ENCODE measurements at regions not wholly inside any gene's neighbourhood (a gene's known extent, or its start where the extent isn't known, plus 50 kb on each side); places are given as distances from the start of the nearest gene placed in this dataset.

GRCh38 chr3:140752499-140752898, 74.6 kb downstream of the TRIM42 start:
- no peaks in the 10 kb centered on the region for H3K79me2 ChIP-seq (ENCODE audit: control insufficient read depth, insufficient read depth, low read length)
- no peaks in the 10 kb centered on the region for H3K36me3 ChIP-seq (ENCODE audit: control insufficient read depth in 2 of 2, extremely low read depth in 1 of 2, insufficient read depth in 2 of 2, low read length in 2 of 2)
- H3K9ac ChIP-seq (ENCODE audit: control insufficient read depth, extremely low read depth, insufficient read depth, low read length), result no peak overlapping the region
- H3K9me3 ChIP-seq (ENCODE audit: control insufficient read depth, low read depth, low read length), result no peaks in the 10 kb centered on the region
- no peaks in the 10 kb centered on the region for H3K4me1 ChIP-seq (ENCODE audit: control insufficient read depth, extremely low read depth, insufficient read depth, low read length)
- H3K9me1 ChIP-seq (ENCODE audit: control insufficient read depth, extremely low read depth, insufficient read depth, low read length), result no peaks in the 10 kb centered on the region
- no peak overlapping the region for H3K4me2 ChIP-seq (ENCODE audit: control insufficient read depth, extremely low read depth, insufficient read depth, low read depth, low read length)
- no peak for DNase-seq (ENCODE audit: low read depth, low spot score)
- H3K4me3 ChIP-seq (ENCODE audit: control insufficient read depth in 2 of 3, extremely low read depth in 1 of 3, insufficient read depth in 2 of 3, low read depth in 1 of 3, low read length in 3 of 3), result no peak overlapping the region
- H2AFZ ChIP-seq (ENCODE audit: control insufficient read depth, low read length), result no peak overlapping the region
- TF ChIP-seq EZH2 (IDR thresholded peaks at IDR 0.05; ENCODE audit: low read length) (no peak), CTCF (optimal IDR thresholded peaks at IDR 0.05 in 1 of 3, IDR thresholded peaks at IDR 0.05 in 1 of 3, conservative IDR thresholded peaks at IDR 0.05 in 1 of 3; ENCODE audit: extremely low read depth in 1 of 3, insufficient read depth in 2 of 3, low read length in 3 of 3) (peak in 1 of 3 experiments; percentile 28)
- no peak for FAIRE-seq
- peaks cover 35% of the 10 kb centered on the region for H3K27me3 ChIP-seq (ENCODE audit: control insufficient read depth, extremely low read depth, insufficient read depth, low read length)
- no peak overlapping the region for H3K27ac ChIP-seq (ENCODE audit: control insufficient read depth, insufficient read depth, low read length)
- no peaks in the 10 kb centered on the region for H4K20me1 ChIP-seq (ENCODE audit: control insufficient read depth, extremely low read depth, insufficient read depth, low read length)
- dilution Hi-C loops (cut with MboI; ENCODE audit: extremely low pct_ligation_motif_present, low sequenced_read_pairs), result no loop called here

GRCh38 chr3:140753865-140754754, 76.2 kb downstream of the TRIM42 start:
- no peak for TF ChIP-seq EZH2 (IDR thresholded peaks at IDR 0.05; ENCODE audit: low read length)
- no peak for TF ChIP-seq CTCF (optimal IDR thresholded peaks at IDR 0.05 in 1 of 3, IDR thresholded peaks at IDR 0.05 in 1 of 3, conservative IDR thresholded peaks at IDR 0.05 in 1 of 3; ENCODE audit: extremely low read depth in 1 of 3, insufficient read depth in 2 of 3, low read length in 3 of 3)
- FAIRE-seq (peak; percentile 51), DNase-seq (ENCODE audit: low read depth, low spot score) (no peak)
- H3K27ac ChIP-seq (ENCODE audit: control insufficient read depth, insufficient read depth, low read length), result no peak overlapping the region
- H3K9ac ChIP-seq (ENCODE audit: control insufficient read depth, extremely low read depth, insufficient read depth, low read length), result no peak overlapping the region
- H2AFZ ChIP-seq (ENCODE audit: control insufficient read depth, low read length), result no peak overlapping the region
- H3K27me3 ChIP-seq (ENCODE audit: control insufficient read depth, extremely low read depth, insufficient read depth, low read length), result peaks cover 37% of the 10 kb centered on the region
- no peaks in the 10 kb centered on the region for H3K4me1 ChIP-seq (ENCODE audit: control insufficient read depth, extremely low read depth, insufficient read depth, low read length)
- no peaks in the 10 kb centered on the region for H3K9me1 ChIP-seq (ENCODE audit: control insufficient read depth, extremely low read depth, insufficient read depth, low read length)
- dilution Hi-C loops (cut with MboI; ENCODE audit: extremely low pct_ligation_motif_present, low sequenced_read_pairs), result no loop called here
- no peaks in the 10 kb centered on the region for H3K36me3 ChIP-seq (ENCODE audit: control insufficient read depth in 2 of 2, extremely low read depth in 1 of 2, insufficient read depth in 2 of 2, low read length in 2 of 2)
- H3K9me3 ChIP-seq (ENCODE audit: control insufficient read depth, low read depth, low read length), result no peaks in the 10 kb centered on the region
- no peaks in the 10 kb centered on the region for H3K79me2 ChIP-seq (ENCODE audit: control insufficient read depth, insufficient read depth, low read length)
- no peak overlapping the region for H3K4me2 ChIP-seq (ENCODE audit: control insufficient read depth, extremely low read depth, insufficient read depth, low read depth, low read length)
- H4K20me1 ChIP-seq (ENCODE audit: control insufficient read depth, extremely low read depth, insufficient read depth, low read length), result no peaks in the 10 kb centered on the region
- H3K4me3 ChIP-seq (ENCODE audit: control insufficient read depth in 2 of 3, extremely low read depth in 1 of 3, insufficient read depth in 2 of 3, low read depth in 1 of 3, low read length in 3 of 3), result no peak overlapping the region

Data from keratinocyte (primary cell).